ENCODE measurements at regions not wholly inside any gene's neighbourhood (a gene's known extent, or its start where the extent isn't known, plus 50 kb on each side); places are given as distances from the start of the nearest gene placed in this dataset.
A peak's percentile ranks its signal among the peaks of the same experiment; 100 is the strongest.
"Not testable (repeated sequence)": the region's sequence is repeated elsewhere in the genome, so short reads cannot be mapped to it uniquely, and the experiment has no call there.

DNA sequence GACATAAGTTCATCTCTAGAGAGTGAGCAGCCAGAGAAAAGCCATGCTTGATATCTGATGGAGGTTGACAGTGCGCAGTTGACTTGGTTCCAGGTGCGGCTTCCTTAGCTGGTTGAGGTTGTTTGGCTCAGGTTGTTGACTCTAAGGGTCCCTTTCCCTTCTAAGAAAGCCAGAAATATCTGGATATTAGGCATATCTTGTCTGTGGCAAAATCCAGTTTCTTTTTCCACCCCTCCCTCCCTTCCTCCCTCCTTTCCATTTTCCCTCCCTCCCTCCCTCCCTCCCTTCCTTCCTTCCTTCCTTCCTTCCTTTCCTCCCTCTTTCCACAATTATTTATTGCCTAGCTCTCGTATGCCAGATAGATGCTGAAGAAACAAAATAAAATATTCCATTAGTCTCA, 82.6 kb upstream of the TNP1 start:
- H3K27ac ChIP-seq = no peak overlapping the region
- no peaks in the 10 kb centered on the region for H4K20me1 ChIP-seq
- no peak overlapping the region for H3K4me3 ChIP-seq
- no peak overlapping the region for H3K4me2 ChIP-seq
- no peak overlapping the region for H3K9ac ChIP-seq
- no peaks in the 10 kb centered on the region for H3K36me3 ChIP-seq
- H3K4me1 ChIP-seq = peaks cover 0 to 6% (median 0%) of the 10 kb centered on the region in 10 experiments; a peak in 2 of 20 replicates
- H3K27me3 ChIP-seq = no peaks in the 10 kb centered on the region
- H3K9me3 ChIP-seq (replicated peaks in 1 of 11) = peaks cover 14 to 25% (median 18%) of the 10 kb centered on the region in 11 experiments; a peak in 21 of 22 replicates
- no peak for TF ChIP-seq Cebpa-rat (IDR thresholded peaks at IDR 0.05)

DNA sequence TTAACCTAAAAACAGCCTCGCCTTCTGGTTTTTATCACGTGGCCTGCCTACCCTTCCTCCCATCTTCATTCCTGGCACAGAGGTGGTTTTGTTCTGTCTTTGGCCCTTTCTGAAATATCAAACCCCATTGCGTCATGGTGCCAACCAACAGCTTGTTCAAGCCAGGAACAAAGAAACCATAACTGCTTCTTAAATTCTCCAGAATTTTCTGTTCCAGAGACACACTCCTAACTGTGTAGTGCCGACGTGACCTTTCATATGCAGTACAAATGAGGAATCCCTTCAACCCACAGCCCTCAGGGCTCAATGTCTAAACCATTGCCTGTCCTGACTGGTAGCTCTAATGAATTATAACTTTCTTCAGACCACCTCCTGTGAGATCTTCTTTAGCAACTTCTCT, 82.2 kb upstream of the TNP1 start:
- Histone ChIP-seq H3K9me3 (replicated peaks in 1 of 11) (peaks cover 14 to 25% (median 18%) of the 10 kb centered on the region in 11 experiments; a peak in 21 of 22 replicates), H3K27ac (no peak overlapping the region), H3K4me2 (no peak overlapping the region), H3K36me3 (no peaks in the 10 kb centered on the region), H3K27me3 (no peaks in the 10 kb centered on the region), H3K9ac (no peak overlapping the region), H3K4me3 (no peak overlapping the region), H4K20me1 (no peaks in the 10 kb centered on the region), H3K4me1 (peaks cover 0 to 10% (median 1%) of the 10 kb centered on the region in 10 experiments; a peak in 10 of 20 replicates)
- TF ChIP-seq Cebpa-rat (IDR thresholded peaks at IDR 0.05) = no peak

DNA sequence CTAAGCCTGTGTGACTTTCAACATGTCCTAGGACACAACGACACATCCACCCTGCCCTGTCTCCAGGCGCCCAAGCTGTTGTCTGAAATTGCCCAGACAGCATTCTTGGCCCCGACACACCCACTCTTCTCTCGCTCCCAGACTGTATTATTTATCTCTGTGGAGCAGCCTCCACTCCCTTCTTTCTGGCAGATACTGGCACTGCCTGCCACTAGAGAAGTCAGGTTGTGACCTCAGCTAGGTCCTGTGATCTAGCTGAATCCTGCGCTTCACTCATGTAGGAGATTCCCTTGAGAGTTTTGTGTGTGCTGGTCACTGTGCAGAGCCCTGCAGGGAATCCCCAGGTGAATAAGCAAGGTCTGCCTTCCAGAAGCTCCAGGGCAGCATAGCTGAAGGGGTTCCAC, 77.1 kb upstream of the TNP1 start:
- Histone ChIP-seq H3K9ac (no peak overlapping the region), H4K20me1 (no peaks in the 10 kb centered on the region), H3K27me3 (no peaks in the 10 kb centered on the region), H3K36me3 (no peaks in the 10 kb centered on the region), H3K9me3 (replicated peaks in 1 of 11) (peaks cover 13 to 22% (median 14%) of the 10 kb centered on the region in 11 experiments; a peak in 21 of 22 replicates), H3K4me1 (peaks cover 0 to 16% (median 10%) of the 10 kb centered on the region in 10 experiments; a peak in 10 of 20 replicates), H3K27ac (no peak overlapping the region), H3K4me3 (no peak overlapping the region), H3K4me2 (peak overlapping the region in 8 of 11 experiments; percentile 2 to 61 (median 40); a peak in 12 of 22 replicates)
- no peak for TF ChIP-seq Cebpa-rat (IDR thresholded peaks at IDR 0.05)

DNA sequence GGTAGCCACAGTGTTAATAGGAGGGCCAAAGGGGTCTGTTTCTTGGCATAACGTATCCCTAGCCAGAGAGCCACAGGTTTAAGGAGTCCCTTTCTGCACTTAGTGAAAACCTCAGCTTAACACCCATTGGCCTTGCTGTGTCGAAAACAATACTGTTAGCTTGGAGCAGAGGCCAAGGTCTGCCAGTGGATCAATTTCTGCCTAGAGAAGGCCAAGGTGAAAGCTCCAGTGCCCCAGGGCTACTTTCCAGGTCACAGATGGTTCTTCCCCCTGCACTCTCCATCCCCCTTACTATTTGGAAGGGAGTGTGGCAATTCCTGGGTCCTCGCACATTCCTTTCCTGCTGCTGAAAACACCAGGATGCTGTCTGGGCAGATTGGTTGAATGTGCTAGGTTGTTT, 74.8 kb upstream of the TNP1 start:
- H3K4me2 ChIP-seq = no peak overlapping the region
- H3K4me1 ChIP-seq = peaks cover 0 to 16% (median 10%) of the 10 kb centered on the region in 10 experiments; a peak in 10 of 20 replicates
- no peak overlapping the region for H3K27ac ChIP-seq
- no peaks in the 10 kb centered on the region for H4K20me1 ChIP-seq
- no peak overlapping the region for H3K4me3 ChIP-seq
- no peaks in the 10 kb centered on the region for H3K36me3 ChIP-seq
- no peak overlapping the region for H3K9ac ChIP-seq
- no peaks in the 10 kb centered on the region; a peak in 1 of 22 replicates for H3K9me3 ChIP-seq (replicated peaks in 1 of 11)
- TF ChIP-seq Cebpa-rat (IDR thresholded peaks at IDR 0.05) = no peak
- no peaks in the 10 kb centered on the region for H3K27me3 ChIP-seq

DNA sequence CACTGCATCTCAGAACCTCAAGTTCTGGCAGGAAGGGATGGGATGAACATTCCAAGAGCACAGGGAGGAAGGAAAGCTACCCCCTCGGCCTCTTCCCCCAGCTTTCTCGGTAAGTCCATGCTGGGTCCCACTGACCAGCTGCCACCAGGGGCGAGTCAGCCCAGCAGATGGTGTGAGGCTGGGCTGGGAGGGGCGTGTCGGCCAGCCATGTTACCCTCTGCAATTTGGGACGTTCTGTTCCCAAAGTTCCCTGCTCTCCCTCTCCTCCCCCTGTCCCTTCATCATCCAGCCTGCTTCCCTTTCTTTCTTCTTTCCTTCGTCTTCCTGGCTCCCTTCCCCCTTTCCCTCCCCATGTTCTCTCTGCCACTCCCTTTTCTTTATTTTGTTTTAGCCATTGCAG, 74.3 kb upstream of the TNP1 start:
- no peak overlapping the region for H3K27ac ChIP-seq
- no peak overlapping the region for H3K4me2 ChIP-seq
- H3K9me3 ChIP-seq (replicated peaks in 1 of 11) = no peaks in the 10 kb centered on the region; a peak in 1 of 22 replicates
- peaks cover 0 to 16% (median 10%) of the 10 kb centered on the region in 10 experiments; a peak in 10 of 20 replicates for H3K4me1 ChIP-seq
- no peak for TF ChIP-seq Cebpa-rat (IDR thresholded peaks at IDR 0.05)
- no peaks in the 10 kb centered on the region for H3K27me3 ChIP-seq
- no peaks in the 10 kb centered on the region for H4K20me1 ChIP-seq
- H3K4me3 ChIP-seq = no peak overlapping the region
- no peaks in the 10 kb centered on the region for H3K36me3 ChIP-seq
- no peak overlapping the region for H3K9ac ChIP-seq

DNA sequence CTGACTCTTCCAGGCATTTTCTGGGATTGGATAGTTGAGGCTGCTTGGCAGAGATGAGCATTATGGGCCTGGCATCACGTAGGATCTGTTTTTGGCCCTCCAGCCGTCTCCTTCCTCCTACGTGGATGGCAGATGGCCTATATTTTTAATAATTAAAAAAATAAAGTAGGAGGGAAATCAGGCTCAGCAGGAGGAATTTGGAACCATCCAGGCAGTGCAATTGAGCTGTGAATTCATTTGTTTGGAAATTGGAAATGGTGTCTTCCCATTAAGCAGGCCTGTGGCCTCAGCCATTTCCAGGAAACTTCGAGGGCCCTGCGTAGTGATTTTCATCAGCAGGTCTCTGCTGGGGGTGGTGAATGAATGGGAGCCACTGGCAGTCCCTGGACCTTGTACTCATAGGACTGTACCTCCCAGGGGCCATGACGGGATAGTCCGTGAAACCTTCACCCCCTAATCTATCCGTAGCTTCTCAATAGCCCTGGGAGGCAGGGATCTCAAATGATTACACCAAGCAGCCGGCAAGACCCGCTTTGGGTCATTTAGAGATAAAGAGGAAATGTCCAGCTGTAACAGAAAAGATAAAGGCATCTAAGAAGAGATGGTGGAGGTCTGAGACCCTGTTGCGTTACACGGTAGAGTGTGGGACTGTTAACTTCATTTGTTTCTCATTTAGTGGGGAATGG, 73.1 kb upstream of the TNP1 start:
- Histone ChIP-seq H3K27ac (no peak overlapping the region), H3K4me1 (peaks cover 0 to 16% (median 10%) of the 10 kb centered on the region in 10 experiments; a peak in 10 of 20 replicates), H3K9ac (no peak overlapping the region), H4K20me1 (no peaks in the 10 kb centered on the region), H3K4me3 (no peak overlapping the region), H3K9me3 (replicated peaks in 1 of 11) (no peaks in the 10 kb centered on the region; a peak in 1 of 22 replicates), H3K27me3 (no peaks in the 10 kb centered on the region), H3K4me2 (no peak overlapping the region), H3K36me3 (no peaks in the 10 kb centered on the region)
- no peak for TF ChIP-seq Cebpa-rat (IDR thresholded peaks at IDR 0.05)

DNA sequence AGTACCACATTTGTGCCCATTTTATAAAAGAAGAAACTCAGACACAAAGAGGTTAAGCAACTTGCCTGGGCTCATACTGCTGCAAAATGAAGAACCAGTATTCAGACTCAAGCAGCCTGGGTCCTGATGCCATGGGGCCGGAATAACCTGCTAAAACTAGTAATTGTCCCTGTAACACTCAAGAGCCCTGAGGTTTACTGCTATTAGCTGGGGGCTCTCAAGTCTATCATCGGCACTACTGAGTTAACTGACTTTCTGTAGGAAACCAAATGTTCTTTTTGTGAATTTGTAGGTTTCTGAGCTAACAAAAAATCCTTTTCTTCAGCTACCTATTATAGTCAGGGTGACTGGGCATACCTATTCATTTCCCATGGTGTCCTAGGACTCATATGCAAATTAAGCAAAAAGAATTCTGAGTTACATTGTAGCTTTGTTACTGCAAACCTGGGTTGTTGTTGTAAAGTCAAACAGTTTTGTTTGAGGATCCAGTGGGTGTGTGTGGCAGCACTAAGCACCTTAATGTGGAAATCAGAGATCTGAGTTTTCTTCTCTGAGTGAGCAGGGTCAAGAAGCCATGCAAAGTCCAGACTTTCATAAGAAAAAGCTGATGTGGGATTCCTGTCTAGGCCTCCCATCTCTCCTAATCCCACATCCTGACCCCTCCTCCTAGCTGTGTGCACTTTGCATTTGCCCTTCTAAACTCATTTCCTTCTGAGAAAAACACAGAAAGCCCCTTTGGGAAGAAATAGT, 72.4 kb upstream of the TNP1 start:
- TF ChIP-seq Cebpa-rat (IDR thresholded peaks at IDR 0.05) = no peak
- Histone ChIP-seq H3K4me2 (no peak overlapping the region), H3K36me3 (no peaks in the 10 kb centered on the region), H3K9ac (no peak overlapping the region), H3K4me1 (peaks cover 0 to 16% (median 10%) of the 10 kb centered on the region in 10 experiments; a peak in 10 of 20 replicates), H3K4me3 (no peak overlapping the region), H3K9me3 (replicated peaks in 1 of 11) (no peaks in the 10 kb centered on the region; a peak in 1 of 22 replicates), H4K20me1 (no peaks in the 10 kb centered on the region), H3K27ac (no peak overlapping the region), H3K27me3 (no peaks in the 10 kb centered on the region)

DNA sequence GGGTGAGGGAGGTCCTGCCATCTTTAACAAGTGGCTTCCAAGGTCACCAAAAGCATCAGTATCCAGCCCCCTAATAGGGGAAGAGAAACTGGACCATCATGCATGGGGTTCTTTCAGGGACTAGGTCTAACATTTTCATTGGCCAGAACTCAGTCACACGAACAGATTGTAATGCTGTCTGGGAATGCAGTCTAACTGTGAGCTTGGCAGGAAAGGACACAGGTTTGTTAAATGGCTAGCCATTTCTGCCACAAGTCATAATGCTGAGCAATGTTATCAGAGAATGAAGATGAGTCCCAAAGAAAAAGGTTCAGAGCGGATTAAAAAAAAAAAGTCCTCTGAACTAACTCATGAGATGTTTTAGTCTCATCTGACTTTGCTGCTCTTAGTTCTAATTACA, 70.9 kb upstream of the TNP1 start:
- Histone ChIP-seq H4K20me1 (no peaks in the 10 kb centered on the region), H3K27me3 (no peaks in the 10 kb centered on the region), H3K27ac (no peak overlapping the region), H3K4me2 (no peak overlapping the region), H3K4me1 (peaks cover 0 to 6% (median 0%) of the 10 kb centered on the region in 10 experiments; a peak in 3 of 20 replicates), H3K36me3 (no peaks in the 10 kb centered on the region), H3K9ac (no peak overlapping the region), H3K9me3 (replicated peaks in 1 of 11) (no peaks in the 10 kb centered on the region; a peak in 1 of 22 replicates), H3K4me3 (no peak overlapping the region)
- no peak for TF ChIP-seq Cebpa-rat (IDR thresholded peaks at IDR 0.05)

DNA sequence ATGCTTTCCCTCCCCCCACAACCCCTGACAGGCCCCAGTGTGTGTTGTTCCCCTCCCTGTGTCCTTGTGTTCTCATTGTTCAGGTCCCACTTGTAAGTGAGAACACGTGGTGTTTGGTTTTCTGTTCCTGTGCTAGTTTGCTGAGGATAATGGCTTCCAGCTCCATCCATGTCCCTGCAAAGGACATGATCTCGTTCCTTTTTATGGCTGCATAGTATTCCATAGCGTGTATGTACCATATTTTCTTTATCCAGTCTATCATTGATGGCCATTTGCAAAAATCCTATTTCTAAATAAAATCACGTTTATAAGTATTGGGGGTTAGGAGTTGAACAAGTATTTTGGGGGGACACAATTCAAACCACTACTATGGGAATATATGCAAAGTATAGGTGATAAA, 69.5 kb upstream of the TNP1 start:
- H4K20me1 ChIP-seq; H3K27ac ChIP-seq; H3K27me3 ChIP-seq; H3K36me3 ChIP-seq; H3K4me2 ChIP-seq; H3K9ac ChIP-seq; H3K9me3 ChIP-seq (replicated peaks in 1 of 11); H3K4me3 ChIP-seq; H3K4me1 ChIP-seq: not testable (repeated sequence)

All from BLaER1 treated with 17β-estradiol and CSF1 and Interleukin-3, amounts not matched to agents 10 nM and 100 nM (cell line).